Stimulated activated naive B cell treated with anti-CD40 and anti-IgM and Interleukin-4, amounts not matched to agents 10 μg/mL and 1 μg/mL and 100 μg/mL, for 72 hours (primary cell): ENCODE measurements at regions not wholly inside any gene's neighbourhood (a gene's known extent, or its start where the extent isn't known, plus 50 kb on each side); places are given as distances from the start of the nearest gene placed in this dataset.
"Not testable (repeated sequence)": the region's sequence is repeated elsewhere in the genome, so short reads cannot be mapped to it uniquely, and the experiment has no call there.

Experiments
- ATAC-seq, 2 donors: fragments of 150-1000 bp; cut with Tn5 transposase; replicated peaks; 2 replicates each; pipeline ENCODE4 v1.10.0; 2021; ENCODE audit warnings: moderate library complexity in 1 of 2
- DNase-seq: peaks from one replicate; pipeline ENCODE4 v3.0.0; 2021
- H3K27ac Mint-ChIP-seq: one replicate; pipeline ENCODE4 v1.8.0; 2022; ENCODE audit warnings: mild to moderate bottlenecking, mixed read lengths
- H3K27me3 Mint-ChIP-seq, 2 donors: one replicate each; pipeline ENCODE4 v1.8.0; 2022; ENCODE audit warnings: mixed read lengths in 2 of 2
- H3K36me3 Mint-ChIP-seq, 2 donors: one replicate each; pipeline ENCODE4 v1.8.0; 2022; ENCODE audit warnings: mixed read lengths in 2 of 2, mild to moderate bottlenecking in 1 of 2
- H3K4me1 Mint-ChIP-seq, 2 donors: one replicate each; pipeline ENCODE4 v1.8.0; 2022; ENCODE audit warnings: mixed read lengths in 2 of 2, mild to moderate bottlenecking in 1 of 2
- H3K4me3 Mint-ChIP-seq, 2 donors: one replicate each; pipeline ENCODE4 v1.8.0; 2022; ENCODE audit warnings: mild to moderate bottlenecking in 2 of 2, mixed read lengths in 2 of 2, moderate library complexity in 1 of 2
- H3K9me3 Mint-ChIP-seq, 2 donors: one replicate each; pipeline ENCODE4 v1.8.0; 2022; ENCODE audit warnings: mixed read lengths in 2 of 2, mild to moderate bottlenecking in 1 of 2

- ATAC-seq, H3K27ac Mint-ChIP-seq, H3K4me1 Mint-ChIP-seq: not testable (repeated sequence)
Measured at GRCh38 chr7:49665963-49666362, 107.5 kb upstream of the VWC2 start.

DNA sequence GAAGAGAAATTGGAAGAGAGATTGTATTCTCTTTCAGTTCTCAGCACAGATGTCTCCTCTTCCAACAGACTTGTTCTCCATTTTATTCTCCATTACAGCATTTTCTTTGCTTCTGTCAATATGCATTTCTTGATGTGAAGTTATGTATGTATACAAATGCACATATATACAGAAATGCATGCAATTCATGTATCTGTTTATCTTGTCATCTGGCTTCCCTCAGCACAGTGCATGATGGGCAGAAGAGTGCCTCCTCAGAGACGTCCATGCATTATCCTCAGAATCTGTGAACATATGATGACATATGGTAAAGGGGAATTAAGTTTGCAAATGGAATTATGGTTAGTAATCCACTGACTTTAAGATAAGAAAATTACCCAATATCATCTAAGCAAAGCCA, 106.7 kb upstream of the VWC2 start:
- Mint-ChIP-seq H3K4me1 (no peaks in the 10 kb centered on the region), H3K27ac (no peak overlapping the region), H3K4me3 (no peak overlapping the region), H3K36me3 (no peaks in the 10 kb centered on the region), H3K9me3 (peaks cover 4% of the 10 kb centered on the region in 2 donors), H3K27me3 (no peaks in the 10 kb centered on the region)
- DNase-seq (no peak), ATAC-seq (no peak)

More at GRCh38 chr7:49665963-49666362, 107.5 kb upstream of the VWC2 start:
- H3K9me3 Mint-ChIP-seq, H3K4me3 Mint-ChIP-seq, H3K27me3 Mint-ChIP-seq, DNase-seq, H3K36me3 Mint-ChIP-seq: not testable (repeated sequence)

GRCh38 chr7:49669285-49669684, 104.2 kb upstream of the VWC2 start:
- no peak overlapping the region for H3K27ac Mint-ChIP-seq
- no peak for ATAC-seq
- H3K4me3 Mint-ChIP-seq = no peak overlapping the region
- no peak for DNase-seq
- no peaks in the 10 kb centered on the region for H3K27me3 Mint-ChIP-seq
- no peaks in the 10 kb centered on the region for H3K36me3 Mint-ChIP-seq
- no peaks in the 10 kb centered on the region for H3K4me1 Mint-ChIP-seq
- H3K9me3 Mint-ChIP-seq = peaks cover 4% of the 10 kb centered on the region in 2 donors

DNA sequence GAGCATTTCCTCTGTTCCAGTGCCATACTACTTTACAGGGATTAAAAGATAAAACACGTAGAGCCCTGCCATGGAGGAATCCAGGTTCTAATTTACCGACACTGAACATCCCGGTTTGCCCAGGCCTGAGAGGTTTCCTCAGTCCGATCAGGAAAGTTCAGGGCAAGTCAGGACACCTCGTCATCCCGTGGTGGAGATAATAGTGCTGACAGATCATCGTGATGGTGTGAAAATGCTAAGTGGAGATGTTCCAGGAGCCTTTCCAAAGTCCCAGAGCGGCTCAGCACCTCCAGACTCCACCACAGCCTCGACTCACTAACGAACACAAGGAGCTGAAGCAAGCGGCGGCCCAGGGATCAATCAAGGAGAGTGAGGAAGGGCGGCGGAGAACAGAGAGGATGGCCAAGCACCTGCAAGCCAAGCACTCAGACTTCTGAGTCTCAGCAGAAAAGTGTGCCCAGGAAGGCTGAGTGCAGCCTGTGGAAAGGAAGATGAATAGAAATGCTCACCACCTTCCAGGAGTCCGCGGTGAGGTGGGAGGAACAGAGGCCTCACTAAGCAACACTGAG, 103.7 kb upstream of the VWC2 start:
- no peaks in the 10 kb centered on the region for H3K27me3 Mint-ChIP-seq
- H3K9me3 Mint-ChIP-seq = peaks cover 4% of the 10 kb centered on the region in 2 donors
- ATAC-seq = no peak
- no peaks in the 10 kb centered on the region for H3K4me1 Mint-ChIP-seq
- H3K27ac Mint-ChIP-seq = no peak overlapping the region
- no peaks in the 10 kb centered on the region for H3K36me3 Mint-ChIP-seq
- no peak overlapping the region for H3K4me3 Mint-ChIP-seq
- no peak for DNase-seq

DNA sequence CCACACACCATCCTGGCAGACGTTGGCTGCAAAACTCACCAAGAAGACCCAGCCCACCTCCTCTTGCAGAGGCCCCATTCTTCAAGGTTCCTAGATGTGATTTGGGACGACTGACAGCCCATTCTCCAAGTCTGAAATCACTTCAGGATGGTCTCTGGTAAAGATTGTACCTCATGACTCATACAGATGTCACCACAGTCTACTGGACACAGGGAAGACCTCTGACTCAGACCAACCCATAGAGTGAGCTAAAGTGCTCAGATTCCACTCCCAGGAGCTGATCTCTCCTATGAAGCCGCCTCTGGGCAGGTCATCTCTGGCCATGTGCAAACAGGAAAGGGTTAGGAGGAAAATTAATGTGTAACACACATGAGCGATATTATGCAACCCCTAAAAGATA, 102.4 kb upstream of the VWC2 start:
- ATAC-seq = no peak
- Mint-ChIP-seq H3K4me3 (no peak overlapping the region), H3K4me1 (no peaks in the 10 kb centered on the region), H3K36me3 (no peaks in the 10 kb centered on the region), H3K27me3 (no peaks in the 10 kb centered on the region), H3K9me3 (peaks cover 4% of the 10 kb centered on the region in 2 donors), H3K27ac (no peak overlapping the region)
- DNase-seq = no peak

- Mint-ChIP-seq H3K27me3 (no peaks in the 10 kb centered on the region), H3K27ac (no peak overlapping the region), H3K9me3 (no peaks in the 10 kb centered on the region), H3K4me1 (peaks cover 0 to 17% of the 10 kb centered on the region in 2 donors), H3K4me3 (no peak overlapping the region), H3K36me3 (no peaks in the 10 kb centered on the region)
- ATAC-seq = no peak
- no peak for DNase-seq
Measured at GRCh38 chr7:49692516-49692915, 80.9 kb upstream of the VWC2 start.

DNA sequence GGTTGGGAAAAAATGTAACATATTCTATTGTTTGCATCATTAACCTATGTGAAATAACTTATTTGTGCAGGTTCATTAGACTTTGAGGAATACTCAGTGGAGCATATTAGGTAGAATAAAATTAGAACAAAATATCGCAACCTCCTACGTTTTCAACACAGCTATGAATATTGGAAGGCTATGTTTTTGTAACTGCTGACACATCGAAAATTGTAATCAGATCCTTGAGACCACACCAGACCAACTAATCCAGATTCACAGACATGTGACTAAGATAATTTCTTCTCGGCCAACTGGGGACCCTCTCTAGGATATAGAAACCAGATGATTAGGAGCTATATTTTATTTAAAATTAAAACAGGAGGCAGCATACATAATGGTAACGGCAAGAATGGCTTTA, 77.5 kb upstream of the VWC2 start:
- H3K4me3 Mint-ChIP-seq = no peak overlapping the region
- ATAC-seq = no peak
- H3K36me3 Mint-ChIP-seq = no peaks in the 10 kb centered on the region
- no peak overlapping the region for H3K27ac Mint-ChIP-seq
- no peak for DNase-seq
- no peaks in the 10 kb centered on the region for H3K9me3 Mint-ChIP-seq
- H3K4me1 Mint-ChIP-seq = peaks cover 0 to 17% of the 10 kb centered on the region in 2 donors
- no peaks in the 10 kb centered on the region for H3K27me3 Mint-ChIP-seq

- DNase-seq = no peak
- Mint-ChIP-seq H3K4me3 (no peak overlapping the region), H3K9me3 (peaks cover 0 to 2% of the 10 kb centered on the region in 2 donors), H3K27me3 (peaks cover 0 to 5% of the 10 kb centered on the region in 2 donors), H3K27ac (no peak overlapping the region), H3K4me1 (no peaks in the 10 kb centered on the region), H3K36me3 (no peaks in the 10 kb centered on the region)
- ATAC-seq = no peak
Measured at GRCh38 chr7:49700841-49701240, 72.6 kb upstream of the VWC2 start.

DNA sequence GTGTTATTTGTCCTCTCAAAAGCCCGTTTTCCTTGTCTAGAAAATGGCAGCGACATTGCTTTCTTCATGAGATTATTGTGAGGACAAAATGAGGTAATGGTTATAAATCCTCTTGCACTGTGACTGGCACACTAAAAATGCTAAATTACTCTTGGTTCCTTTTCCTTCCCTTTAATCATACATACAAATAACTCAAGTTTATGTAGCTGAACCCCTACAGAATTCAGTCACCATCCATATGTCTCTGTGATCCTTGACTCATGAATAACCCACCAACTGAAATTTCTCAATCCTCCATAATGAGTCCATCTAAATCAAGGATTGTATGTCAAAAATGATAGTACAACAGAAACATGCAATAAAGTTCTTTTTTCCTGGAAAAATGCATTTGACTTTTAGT, 71.3 kb upstream of the VWC2 start:
- Mint-ChIP-seq H3K4me3 (no peak overlapping the region), H3K27me3 (peaks cover 0 to 6% of the 10 kb centered on the region in 2 donors), H3K9me3 (peaks cover 0 to 2% of the 10 kb centered on the region in 2 donors), H3K4me1 (no peaks in the 10 kb centered on the region), H3K36me3 (no peaks in the 10 kb centered on the region), H3K27ac (no peak overlapping the region)
- DNase-seq = no peak
- no peak for ATAC-seq

GRCh38 chr7:49703337-49703736, 70.1 kb upstream of the VWC2 start:
- ATAC-seq = no peak
- no peak overlapping the region for H3K4me3 Mint-ChIP-seq
- H3K27ac Mint-ChIP-seq = no peak overlapping the region
- H3K4me1 Mint-ChIP-seq = no peaks in the 10 kb centered on the region
- no peaks in the 10 kb centered on the region for H3K36me3 Mint-ChIP-seq
- no peak for DNase-seq
- H3K9me3 Mint-ChIP-seq = peaks cover 0 to 2% of the 10 kb centered on the region in 2 donors
- H3K27me3 Mint-ChIP-seq = peaks cover 0 to 6% of the 10 kb centered on the region in 2 donors

GRCh38 chr7:49703881-49704280, 69.6 kb upstream of the VWC2 start:
- no peak overlapping the region for H3K4me3 Mint-ChIP-seq
- no peak overlapping the region for H3K27ac Mint-ChIP-seq
- no peaks in the 10 kb centered on the region for H3K36me3 Mint-ChIP-seq
- DNase-seq (no peak), ATAC-seq (no peak)
- peaks cover 0 to 6% of the 10 kb centered on the region in 2 donors for H3K27me3 Mint-ChIP-seq
- peaks cover 0 to 2% of the 10 kb centered on the region in 2 donors for H3K9me3 Mint-ChIP-seq
- H3K4me1 Mint-ChIP-seq = no peaks in the 10 kb centered on the region

- Mint-ChIP-seq H3K27ac (no peak overlapping the region), H3K4me1 (no peaks in the 10 kb centered on the region), H3K27me3 (peaks cover 0 to 6% of the 10 kb centered on the region in 2 donors), H3K4me3 (no peak overlapping the region), H3K36me3 (no peaks in the 10 kb centered on the region), H3K9me3 (peaks cover 0 to 2% of the 10 kb centered on the region in 2 donors)
- no peak for ATAC-seq
- DNase-seq = no peak
Measured at GRCh38 chr7:49706106-49706505, 67.3 kb upstream of the VWC2 start.

DNA sequence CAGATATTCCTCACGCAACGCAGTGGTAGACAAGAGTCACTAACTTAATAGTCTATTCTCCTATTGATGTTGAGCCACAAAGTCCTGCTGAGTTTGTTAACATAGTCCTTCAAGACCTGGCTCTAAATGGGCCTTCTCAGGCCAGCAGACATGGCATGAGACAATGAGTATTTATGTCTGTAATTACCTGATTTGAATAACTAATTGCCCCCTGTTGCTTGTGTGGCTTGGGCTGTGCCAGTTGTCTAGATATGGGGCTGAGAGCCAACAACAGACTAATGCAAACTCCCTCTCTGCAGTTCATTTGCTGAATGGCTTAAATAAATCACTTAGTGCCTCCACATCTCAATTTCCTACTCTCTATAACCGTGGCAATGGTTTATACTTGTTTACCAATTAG, 65.5 kb upstream of the VWC2 start:
- Mint-ChIP-seq H3K9me3 (peaks cover 0 to 2% of the 10 kb centered on the region in 2 donors), H3K4me1 (no peaks in the 10 kb centered on the region), H3K36me3 (no peaks in the 10 kb centered on the region), H3K27ac (no peak overlapping the region), H3K4me3 (no peak overlapping the region), H3K27me3 (peaks cover 0 to 6% of the 10 kb centered on the region in 2 donors)
- ATAC-seq (no peak), DNase-seq (no peak)

DNA sequence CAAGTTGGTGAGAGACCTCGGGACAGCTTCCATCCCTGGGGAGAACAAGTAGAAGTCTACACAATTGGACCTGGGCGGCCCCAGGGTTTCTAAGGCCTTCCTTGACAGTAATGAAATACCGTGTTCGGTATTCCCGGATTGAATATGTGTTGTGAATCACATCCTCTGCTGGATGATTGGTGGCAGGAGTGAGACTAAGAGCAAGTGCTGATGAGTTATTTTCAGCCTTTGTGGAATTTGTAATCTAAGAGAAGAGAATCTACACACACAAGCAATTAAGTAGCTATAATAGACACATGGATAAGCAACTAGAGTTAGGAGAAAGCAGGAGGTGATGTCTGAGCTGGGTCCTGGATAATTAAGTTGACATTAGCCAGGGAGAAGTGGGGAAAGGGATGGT, 64.8 kb upstream of the VWC2 start:
- DNase-seq (no peak), ATAC-seq (no peak)
- Mint-ChIP-seq H3K27me3 (peaks cover 0 to 6% of the 10 kb centered on the region in 2 donors), H3K27ac (no peak overlapping the region), H3K4me1 (no peaks in the 10 kb centered on the region), H3K4me3 (no peak overlapping the region), H3K36me3 (no peaks in the 10 kb centered on the region), H3K9me3 (peaks cover 0 to 2% of the 10 kb centered on the region in 2 donors)

DNA sequence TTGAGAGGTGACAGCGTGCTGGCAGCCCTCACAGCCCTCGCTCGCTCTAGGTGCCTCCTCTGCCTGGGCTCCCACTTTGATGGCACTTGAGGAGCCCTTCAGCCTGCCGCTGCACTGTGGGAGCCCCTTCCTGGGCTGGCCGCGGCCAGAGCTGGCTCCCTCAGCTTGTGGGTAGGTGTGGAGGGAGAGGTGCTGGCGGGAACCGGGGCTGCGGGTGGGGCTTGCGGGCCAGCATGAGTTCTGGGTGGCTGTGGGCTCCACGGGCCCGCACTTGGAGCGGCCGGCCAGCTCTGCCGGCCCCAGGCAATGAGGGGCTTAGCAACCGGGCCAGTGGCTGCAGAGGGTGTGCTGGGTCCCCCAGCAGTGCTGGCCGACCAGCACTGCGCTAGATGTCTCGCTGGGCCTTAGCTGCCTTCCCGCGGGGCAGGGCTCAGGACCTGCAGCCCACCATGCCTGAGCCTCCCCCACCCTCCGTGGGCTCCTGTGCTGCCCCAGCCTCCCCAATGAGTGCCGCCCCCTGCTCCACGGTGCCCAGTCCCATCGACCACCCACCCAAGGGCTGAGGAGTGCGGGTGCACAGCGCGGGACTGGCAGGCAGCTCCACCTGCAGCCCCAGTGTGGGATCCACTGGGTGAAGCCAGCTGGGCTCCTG, 62.2 kb upstream of the VWC2 start:
- H3K9me3 Mint-ChIP-seq, DNase-seq, H3K4me3 Mint-ChIP-seq, H3K27ac Mint-ChIP-seq, H3K36me3 Mint-ChIP-seq, ATAC-seq, H3K4me1 Mint-ChIP-seq, H3K27me3 Mint-ChIP-seq: not testable (repeated sequence)
